ENCODE measurements at regions not wholly inside any gene's neighbourhood (a gene's known extent, or its start where the extent isn't known, plus 50 kb on each side); places are given as distances from the start of the nearest gene placed in this dataset.
A peak's percentile ranks its signal among the peaks of the same experiment; 100 is the strongest.
"Not testable (repeated sequence)": the region's sequence is repeated elsewhere in the genome, so short reads cannot be mapped to it uniquely, and the experiment has no call there.

GRCh38 chr9:31390403-31391025, 993.9 kb upstream of the ACO1 start:
- no peak for DNase-seq (ENCODE audit: low read depth in 2 of 2)

GRCh38 chr9:31393240-31393639, 991.2 kb upstream of the ACO1 start:
- no peak for DNase-seq (ENCODE audit: low read depth in 2 of 2)

GRCh38 chr9:31394015-31394473, 990.4 kb upstream of the ACO1 start:
- no peak for DNase-seq (ENCODE audit: low read depth in 2 of 2)

- DNase-seq (ENCODE audit: low read depth in 2 of 2), result no peak
Observed at GRCh38 chr9:31412081-31412480, 972.4 kb upstream of the ACO1 start.

- DNase-seq (ENCODE audit: low read depth in 2 of 2), result no peak
Observed at GRCh38 chr9:31415164-31415563, 969.3 kb upstream of the ACO1 start.

- DNase-seq (ENCODE audit: low read depth in 2 of 2), result no peak
Observed at GRCh38 chr9:31418419-31418818, 966.0 kb upstream of the ACO1 start.

- not testable (repeated sequence) for DNase-seq (ENCODE audit: low read depth in 2 of 2)
Observed at GRCh38 chr9:31443630-31444457, 940.6 kb upstream of the ACO1 start.

GRCh38 chr9:31445357-31445756, 939.1 kb upstream of the ACO1 start:
- no peak for DNase-seq (ENCODE audit: low read depth in 2 of 2)

- no peak for DNase-seq (ENCODE audit: low read depth in 2 of 2)
Observed at GRCh38 chr9:31445960-31446359, 938.5 kb upstream of the ACO1 start.

GRCh38 chr9:31467075-31467474, 917.4 kb upstream of the ACO1 start:
- no peak for DNase-seq (ENCODE audit: low read depth in 2 of 2)

GRCh38 chr9:31470051-31470450, 914.4 kb upstream of the ACO1 start:
- DNase-seq (ENCODE audit: low read depth in 2 of 2), result no peak

GRCh38 chr9:31471010-31471409, 913.4 kb upstream of the ACO1 start:
- DNase-seq (ENCODE audit: low read depth in 2 of 2), result no peak

GRCh38 chr9:31486630-31487029, 897.8 kb upstream of the ACO1 start:
- DNase-seq (ENCODE audit: low read depth in 2 of 2), result no peak

GRCh38 chr9:31490551-31491106, 893.8 kb upstream of the ACO1 start:
- DNase-seq (ENCODE audit: low read depth in 2 of 2), result no peak

- DNase-seq (ENCODE audit: low read depth in 2 of 2), result no peak
Observed at GRCh38 chr9:31492229-31492628, 892.2 kb upstream of the ACO1 start.

GRCh38 chr9:31500422-31500821, 884.0 kb upstream of the ACO1 start:
- DNase-seq (ENCODE audit: low read depth in 2 of 2), result no peak

- peak in 1 of 2 donors; percentile 12 for DNase-seq (ENCODE audit: low read depth in 2 of 2)
Observed at GRCh38 chr9:31519011-31519410, 865.4 kb upstream of the ACO1 start.

- DNase-seq (ENCODE audit: low read depth in 2 of 2), result no peak
Observed at GRCh38 chr9:31519424-31519823, 865.0 kb upstream of the ACO1 start.

- DNase-seq (ENCODE audit: low read depth in 2 of 2), result no peak
Observed at GRCh38 chr9:31519826-31520225, 864.6 kb upstream of the ACO1 start.

- DNase-seq (ENCODE audit: low read depth in 2 of 2), result no peak
Observed at GRCh38 chr9:31520301-31521085, 864.0 kb upstream of the ACO1 start.

GRCh38 chr9:31535651-31536050, 848.8 kb upstream of the ACO1 start:
- DNase-seq (ENCODE audit: low read depth in 2 of 2), result no peak

GRCh38 chr9:31536471-31536870, 848.0 kb upstream of the ACO1 start:
- no peak for DNase-seq (ENCODE audit: low read depth in 2 of 2)

All from stimulated activated CD4-positive, alpha-beta T cell treated with anti-CD3 and anti-CD28 coated beads, Interleukin-15, amount 100 ng/mL, for 48 hours (primary cell).